Activated naive CD8-positive, alpha-beta T cell treated with anti-CD3 and anti-CD28 coated beads, Interleukin-2, amount 10 ng/mL, durations not matched to agents 7 days and 5 days (primary cell): ENCODE measurements at regions not wholly inside any gene's neighbourhood (a gene's known extent, or its start where the extent isn't known, plus 50 kb on each side); places are given as distances from the start of the nearest gene placed in this dataset.

Experiments
- ATAC-seq: fragments of 150-1000 bp; cut with Tn5 transposase; one replicate; pipeline ENCODE4 v1.10.0; 2021; ENCODE audit warnings: low read depth, moderate library complexity
- POLR2A ChIA-PET: fragments of 350-600 bp; sonication (Branson Sonifier 250); formaldehyde crosslinking; loops from one replicate; lab custom pipeline; 2021; ENCODE audit warnings: antibody characterized with exemption; lab: Charles Lee
- DNase-seq: peaks from one replicate; pipeline ENCODE4 v3.0.0; 2021
- H3K27ac Mint-ChIP-seq: one replicate; pipeline ENCODE4 v1.8.0; 2022; ENCODE audit warnings: mild to moderate bottlenecking, mixed read lengths
- H3K27me3 Mint-ChIP-seq: one replicate; pipeline ENCODE4 v1.8.0; 2022; ENCODE audit warnings: mild to moderate bottlenecking, moderate library complexity, mixed read lengths
- H3K36me3 Mint-ChIP-seq: one replicate; pipeline ENCODE4 v1.8.0; 2021; ENCODE audit warnings: mild to moderate bottlenecking, mixed read lengths
- H3K4me1 Mint-ChIP-seq: one replicate; pipeline ENCODE4 v1.8.0; 2021; ENCODE audit warnings: mixed read lengths
- H3K4me3 Mint-ChIP-seq: one replicate; pipeline ENCODE4 v1.8.0; 2022; ENCODE audit warnings: mild to moderate bottlenecking, moderate library complexity, mixed read lengths
- H3K9me3 Mint-ChIP-seq: one replicate; pipeline ENCODE4 v1.8.0; 2021; ENCODE audit warnings: mixed read lengths

- no peaks in the 10 kb centered on the region for H3K9me3 Mint-ChIP-seq
- no peak for ATAC-seq
- H3K36me3 Mint-ChIP-seq = no peaks in the 10 kb centered on the region
- no peak overlapping the region for H3K4me3 Mint-ChIP-seq
- no peak for DNase-seq
- H3K4me1 Mint-ChIP-seq = no peaks in the 10 kb centered on the region
- no peak overlapping the region for H3K27ac Mint-ChIP-seq
- POLR2A ChIA-PET = no interaction called here
- no peaks in the 10 kb centered on the region for H3K27me3 Mint-ChIP-seq
Observed at GRCh38 chr10:105793071-105793470, 1152.0 kb downstream of the SORCS3 start.

GRCh38 chr10:105785721-105786120, 1144.6 kb downstream of the SORCS3 start:
- Mint-ChIP-seq H3K9me3 (peaks cover 8% of the 10 kb centered on the region), H3K4me3 (no peak overlapping the region), H3K4me1 (no peaks in the 10 kb centered on the region), H3K36me3 (no peaks in the 10 kb centered on the region), H3K27me3 (no peaks in the 10 kb centered on the region), H3K27ac (no peak overlapping the region)
- DNase-seq (no peak), ATAC-seq (no peak)
- POLR2A ChIA-PET = no interaction called here

GRCh38 chr10:105783936-105784483, 1142.9 kb downstream of the SORCS3 start:
- no peaks in the 10 kb centered on the region for H3K27me3 Mint-ChIP-seq

GRCh38 chr10:105774881-105775280, 1133.8 kb downstream of the SORCS3 start:
- Mint-ChIP-seq H3K9me3 (no peaks in the 10 kb centered on the region), H3K27ac (no peak overlapping the region), H3K36me3 (no peaks in the 10 kb centered on the region), H3K4me3 (no peak overlapping the region), H3K4me1 (no peaks in the 10 kb centered on the region), H3K27me3 (no peaks in the 10 kb centered on the region)
- POLR2A ChIA-PET = no interaction called here
- ATAC-seq (no peak), DNase-seq (no peak)

More at GRCh38 chr10:105783936-105784483, 1142.9 kb downstream of the SORCS3 start:
- no peaks in the 10 kb centered on the region for H3K4me1 Mint-ChIP-seq
- H3K4me3 Mint-ChIP-seq = no peak overlapping the region
- H3K27ac Mint-ChIP-seq = no peak overlapping the region
- POLR2A ChIA-PET = no interaction called here
- DNase-seq (no peak), ATAC-seq (no peak)
- peaks cover 8% of the 10 kb centered on the region for H3K9me3 Mint-ChIP-seq
- no peaks in the 10 kb centered on the region for H3K36me3 Mint-ChIP-seq

GRCh38 chr10:105774351-105774750, 1133.3 kb downstream of the SORCS3 start:
- ATAC-seq (no peak), DNase-seq (no peak)
- Mint-ChIP-seq H3K27me3 (no peaks in the 10 kb centered on the region), H3K36me3 (no peaks in the 10 kb centered on the region), H3K9me3 (no peaks in the 10 kb centered on the region), H3K4me1 (no peaks in the 10 kb centered on the region), H3K27ac (no peak overlapping the region), H3K4me3 (no peak overlapping the region)
- POLR2A ChIA-PET = no interaction called here

- Mint-ChIP-seq H3K27me3 (no peaks in the 10 kb centered on the region), H3K9me3 (no peaks in the 10 kb centered on the region), H3K4me1 (no peaks in the 10 kb centered on the region), H3K36me3 (no peaks in the 10 kb centered on the region), H3K27ac (no peak overlapping the region), H3K4me3 (no peak overlapping the region)
- POLR2A ChIA-PET = no interaction called here
- DNase-seq (no peak), ATAC-seq (no peak)
Observed at GRCh38 chr10:105770524-105771212, 1129.6 kb downstream of the SORCS3 start.

GRCh38 chr10:105769248-105770184, 1128.4 kb downstream of the SORCS3 start:
- DNase-seq (no peak), ATAC-seq (no peak)
- no peaks in the 10 kb centered on the region for H3K27me3 Mint-ChIP-seq
- no peaks in the 10 kb centered on the region for H3K4me1 Mint-ChIP-seq
- POLR2A ChIA-PET = no interaction called here
- H3K4me3 Mint-ChIP-seq = no peak overlapping the region
- no peak overlapping the region for H3K27ac Mint-ChIP-seq
- no peaks in the 10 kb centered on the region for H3K36me3 Mint-ChIP-seq
- no peaks in the 10 kb centered on the region for H3K9me3 Mint-ChIP-seq

- ATAC-seq (no peak), DNase-seq (no peak)
- H3K36me3 Mint-ChIP-seq = no peaks in the 10 kb centered on the region
- no peaks in the 10 kb centered on the region for H3K27me3 Mint-ChIP-seq
- H3K27ac Mint-ChIP-seq = no peak overlapping the region
- no peaks in the 10 kb centered on the region for H3K9me3 Mint-ChIP-seq
- POLR2A ChIA-PET = no interaction called here
- peaks cover 1% of the 10 kb centered on the region for H3K4me1 Mint-ChIP-seq
- H3K4me3 Mint-ChIP-seq = no peak overlapping the region
Observed at GRCh38 chr10:105763611-105764010, 1122.5 kb downstream of the SORCS3 start.

- H3K27ac Mint-ChIP-seq = no peak overlapping the region
- no peaks in the 10 kb centered on the region for H3K27me3 Mint-ChIP-seq
- H3K4me3 Mint-ChIP-seq = no peak overlapping the region
- POLR2A ChIA-PET = no interaction called here
- H3K36me3 Mint-ChIP-seq = no peaks in the 10 kb centered on the region
- peaks cover 1% of the 10 kb centered on the region for H3K4me1 Mint-ChIP-seq
- DNase-seq (no peak), ATAC-seq (no peak)
- no peaks in the 10 kb centered on the region for H3K9me3 Mint-ChIP-seq
Observed at GRCh38 chr10:105761576-105762260, 1120.6 kb downstream of the SORCS3 start.

- H3K4me3 Mint-ChIP-seq = no peak overlapping the region
- peaks cover 1% of the 10 kb centered on the region for H3K4me1 Mint-ChIP-seq
- POLR2A ChIA-PET = no interaction called here
- no peak overlapping the region for H3K27ac Mint-ChIP-seq
- H3K36me3 Mint-ChIP-seq = no peaks in the 10 kb centered on the region
- no peaks in the 10 kb centered on the region for H3K27me3 Mint-ChIP-seq
- H3K9me3 Mint-ChIP-seq = no peaks in the 10 kb centered on the region
- no peak for ATAC-seq
- DNase-seq = no peak
Observed at GRCh38 chr10:105759669-105760068, 1118.6 kb downstream of the SORCS3 start.

GRCh38 chr10:105758209-105758998, 1117.3 kb downstream of the SORCS3 start:
- POLR2A ChIA-PET = no interaction called here

GRCh38 chr10:105757302-105757701, 1116.2 kb downstream of the SORCS3 start:
- no peak overlapping the region for H3K27ac Mint-ChIP-seq
- H3K36me3 Mint-ChIP-seq = no peaks in the 10 kb centered on the region
- no peaks in the 10 kb centered on the region for H3K4me1 Mint-ChIP-seq
- DNase-seq = no peak
- no peak overlapping the region for H3K4me3 Mint-ChIP-seq
- POLR2A ChIA-PET = no interaction called here
- no peaks in the 10 kb centered on the region for H3K9me3 Mint-ChIP-seq
- no peak for ATAC-seq
- no peaks in the 10 kb centered on the region for H3K27me3 Mint-ChIP-seq

More at GRCh38 chr10:105758209-105758998, 1117.3 kb downstream of the SORCS3 start:
- H3K27ac Mint-ChIP-seq = no peak overlapping the region
- no peaks in the 10 kb centered on the region for H3K9me3 Mint-ChIP-seq
- no peak overlapping the region for H3K4me3 Mint-ChIP-seq
- H3K27me3 Mint-ChIP-seq = no peaks in the 10 kb centered on the region
- peaks cover under 1% of the 10 kb centered on the region for H3K4me1 Mint-ChIP-seq
- H3K36me3 Mint-ChIP-seq = no peaks in the 10 kb centered on the region
- no peak for DNase-seq
- ATAC-seq = no peak

- DNase-seq = no peak
- Mint-ChIP-seq H3K4me1 (no peaks in the 10 kb centered on the region), H3K27me3 (no peaks in the 10 kb centered on the region), H3K27ac (no peak overlapping the region), H3K4me3 (no peak overlapping the region), H3K36me3 (no peaks in the 10 kb centered on the region), H3K9me3 (no peaks in the 10 kb centered on the region)
- POLR2A ChIA-PET = no interaction called here
- ATAC-seq = no peak
Observed at GRCh38 chr10:105756386-105756785, 1115.3 kb downstream of the SORCS3 start.
